ENCODE measurements at regions not wholly inside any gene's neighbourhood (a gene's known extent, or its start where the extent isn't known, plus 50 kb on each side); places are given as distances from the start of the nearest gene placed in this dataset.
"Not testable (repeated sequence)": the region's sequence is repeated elsewhere in the genome, so short reads cannot be mapped to it uniquely, and the experiment has no call there.

- H3K9me3 ChIP-seq (ENCODE audit: control insufficient read depth, insufficient read depth, low read length), result peaks cover 1% of the 10 kb centered on the region
- no peak overlapping the region for H3K27ac ChIP-seq (ENCODE audit: low read depth, low read length)
- no peak overlapping the region for H3K4me3 ChIP-seq (ENCODE audit: low read depth, low read length)
- WGBS (ENCODE audit: insufficient coverage), result 83% methylated on average over 3 of the region's 3 CpGs
- DNase-seq (ENCODE audit: low read depth in 4 of 6, low spot score in 6 of 6), result peak in 1 of 6 donors; percentile 50
- H3K27me3 ChIP-seq (ENCODE audit: control insufficient read depth, insufficient read depth, low read length), result no peaks in the 10 kb centered on the region
- no peaks in the 10 kb centered on the region for H3K36me3 ChIP-seq (ENCODE audit: control insufficient read depth, insufficient read depth, low read length)
- no peaks in the 10 kb centered on the region for H3K4me1 ChIP-seq (ENCODE audit: control insufficient read depth, insufficient read depth, low read length)
Observed at GRCh38 chr3:21952856-21953255, 201.8 kb upstream of the ZNF385D start.

GRCh38 chr3:21954709-21955108, 203.7 kb upstream of the ZNF385D start:
- DNase-seq (ENCODE audit: low read depth in 4 of 6, low spot score in 6 of 6), result no peak
- Histone ChIP-seq H3K9me3 (ENCODE audit: control insufficient read depth, insufficient read depth, low read length) (peaks cover 1% of the 10 kb centered on the region), H3K4me3 (ENCODE audit: low read depth, low read length) (no peak overlapping the region), H3K36me3 (ENCODE audit: control insufficient read depth, insufficient read depth, low read length) (no peaks in the 10 kb centered on the region), H3K4me1 (ENCODE audit: control insufficient read depth, insufficient read depth, low read length) (no peaks in the 10 kb centered on the region), H3K27ac (ENCODE audit: low read depth, low read length) (no peak overlapping the region), H3K27me3 (ENCODE audit: control insufficient read depth, insufficient read depth, low read length) (no peaks in the 10 kb centered on the region)
- 83% methylated on average over 1 of the region's 2 CpGs for WGBS (ENCODE audit: insufficient coverage)

- H3K27ac ChIP-seq (ENCODE audit: low read depth, low read length), result no peak overlapping the region
- no peak overlapping the region for H3K4me3 ChIP-seq (ENCODE audit: low read depth, low read length)
- no peaks in the 10 kb centered on the region for H3K27me3 ChIP-seq (ENCODE audit: control insufficient read depth, insufficient read depth, low read length)
- WGBS (ENCODE audit: insufficient coverage), result no CpG with 5 or more reads among the region's 2 CpGs
- peaks cover 1% of the 10 kb centered on the region for H3K9me3 ChIP-seq (ENCODE audit: control insufficient read depth, insufficient read depth, low read length)
- DNase-seq (ENCODE audit: low read depth in 4 of 6, low spot score in 6 of 6), result no peak
- no peaks in the 10 kb centered on the region for H3K36me3 ChIP-seq (ENCODE audit: control insufficient read depth, insufficient read depth, low read length)
- H3K4me1 ChIP-seq (ENCODE audit: control insufficient read depth, insufficient read depth, low read length), result no peaks in the 10 kb centered on the region
Observed at GRCh38 chr3:21955406-21955805, 204.4 kb upstream of the ZNF385D start.

GRCh38 chr3:21960033-21960432, 209.0 kb upstream of the ZNF385D start:
- Histone ChIP-seq H3K27me3 (ENCODE audit: control insufficient read depth, insufficient read depth, low read length) (no peaks in the 10 kb centered on the region), H3K4me3 (ENCODE audit: low read depth, low read length) (no peak overlapping the region), H3K9me3 (ENCODE audit: control insufficient read depth, insufficient read depth, low read length) (no peaks in the 10 kb centered on the region), H3K27ac (ENCODE audit: low read depth, low read length) (no peak overlapping the region), H3K4me1 (ENCODE audit: control insufficient read depth, insufficient read depth, low read length) (no peaks in the 10 kb centered on the region), H3K36me3 (ENCODE audit: control insufficient read depth, insufficient read depth, low read length) (no peaks in the 10 kb centered on the region)
- WGBS (ENCODE audit: insufficient coverage), result no CpG with 5 or more reads among the region's 1 CpG
- DNase-seq (ENCODE audit: low read depth in 4 of 6, low spot score in 6 of 6), result no peak

GRCh38 chr3:21962456-21962855, 211.4 kb upstream of the ZNF385D start:
- H3K36me3 ChIP-seq (ENCODE audit: control insufficient read depth, insufficient read depth, low read length), result no peaks in the 10 kb centered on the region
- no peak overlapping the region for H3K4me3 ChIP-seq (ENCODE audit: low read depth, low read length)
- no peak overlapping the region for H3K27ac ChIP-seq (ENCODE audit: low read depth, low read length)
- peak in 1 of 6 donors; percentile 8 for DNase-seq (ENCODE audit: low read depth in 4 of 6, low spot score in 6 of 6)
- WGBS (ENCODE audit: insufficient coverage), result no CpG with 5 or more reads among the region's 1 CpG
- no peaks in the 10 kb centered on the region for H3K4me1 ChIP-seq (ENCODE audit: control insufficient read depth, insufficient read depth, low read length)
- no peaks in the 10 kb centered on the region for H3K9me3 ChIP-seq (ENCODE audit: control insufficient read depth, insufficient read depth, low read length)
- H3K27me3 ChIP-seq (ENCODE audit: control insufficient read depth, insufficient read depth, low read length), result no peaks in the 10 kb centered on the region

GRCh38 chr3:21966457-21966856, 215.4 kb upstream of the ZNF385D start:
- 94% methylated on average over 7 of the region's 8 CpGs for WGBS (ENCODE audit: insufficient coverage)

GRCh38 chr3:21979706-21980105, 228.7 kb upstream of the ZNF385D start:
- Histone ChIP-seq H3K27me3 (ENCODE audit: control insufficient read depth, insufficient read depth, low read length) (no peaks in the 10 kb centered on the region), H3K27ac (ENCODE audit: low read depth, low read length) (no peak overlapping the region), H3K4me3 (ENCODE audit: low read depth, low read length) (no peak overlapping the region), H3K9me3 (ENCODE audit: control insufficient read depth, insufficient read depth, low read length) (no peaks in the 10 kb centered on the region), H3K4me1 (ENCODE audit: control insufficient read depth, insufficient read depth, low read length) (no peaks in the 10 kb centered on the region), H3K36me3 (ENCODE audit: control insufficient read depth, insufficient read depth, low read length) (no peaks in the 10 kb centered on the region)
- DNase-seq (ENCODE audit: low read depth in 4 of 6, low spot score in 6 of 6), result no peak
- 100% methylated on average over 1 of the region's 1 CpG for whole genome bisulfite sequencing (ENCODE audit: insufficient coverage)

More at GRCh38 chr3:21966457-21966856, 215.4 kb upstream of the ZNF385D start:
- not testable (repeated sequence) for H3K4me1 ChIP-seq (ENCODE audit: control insufficient read depth, insufficient read depth, low read length); H3K36me3 ChIP-seq (ENCODE audit: control insufficient read depth, insufficient read depth, low read length); H3K9me3 ChIP-seq (ENCODE audit: control insufficient read depth, insufficient read depth, low read length); H3K27ac ChIP-seq (ENCODE audit: low read depth, low read length); H3K27me3 ChIP-seq (ENCODE audit: control insufficient read depth, insufficient read depth, low read length); DNase-seq (ENCODE audit: low read depth in 4 of 6, low spot score in 6 of 6); H3K4me3 ChIP-seq (ENCODE audit: low read depth, low read length)

GRCh38 chr3:21989341-21990042, 238.5 kb upstream of the ZNF385D start:
- WGBS (ENCODE audit: insufficient coverage), result no CpG with 5 or more reads among the region's 5 CpGs
- no peak for DNase-seq (ENCODE audit: low read depth in 4 of 6, low spot score in 6 of 6)
- Histone ChIP-seq H3K4me3 (ENCODE audit: low read depth, low read length) (no peak overlapping the region), H3K27me3 (ENCODE audit: control insufficient read depth, insufficient read depth, low read length) (no peaks in the 10 kb centered on the region), H3K9me3 (ENCODE audit: control insufficient read depth, insufficient read depth, low read length) (no peaks in the 10 kb centered on the region), H3K36me3 (ENCODE audit: control insufficient read depth, insufficient read depth, low read length) (no peaks in the 10 kb centered on the region), H3K4me1 (ENCODE audit: control insufficient read depth, insufficient read depth, low read length) (no peaks in the 10 kb centered on the region), H3K27ac (ENCODE audit: low read depth, low read length) (no peak overlapping the region)

GRCh38 chr3:21991061-21991460, 240.1 kb upstream of the ZNF385D start:
- no peaks in the 10 kb centered on the region for H3K27me3 ChIP-seq (ENCODE audit: control insufficient read depth, insufficient read depth, low read length)
- no peaks in the 10 kb centered on the region for H3K36me3 ChIP-seq (ENCODE audit: control insufficient read depth, insufficient read depth, low read length)
- no peak overlapping the region for H3K27ac ChIP-seq (ENCODE audit: low read depth, low read length)
- H3K4me1 ChIP-seq (ENCODE audit: control insufficient read depth, insufficient read depth, low read length), result no peaks in the 10 kb centered on the region
- no CpG with 5 or more reads among the region's 3 CpGs for WGBS (ENCODE audit: insufficient coverage)
- H3K9me3 ChIP-seq (ENCODE audit: control insufficient read depth, insufficient read depth, low read length), result no peaks in the 10 kb centered on the region
- DNase-seq (ENCODE audit: low read depth in 4 of 6, low spot score in 6 of 6), result peak in 2 of 6 donors; percentile 31 to 48
- no peak overlapping the region for H3K4me3 ChIP-seq (ENCODE audit: low read depth, low read length)

GRCh38 chr3:21995079-21995607, 244.1 kb upstream of the ZNF385D start:
- WGBS (ENCODE audit: insufficient coverage), result 76% methylated on average over 2 of the region's 2 CpGs
- DNase-seq (ENCODE audit: low read depth in 4 of 6, low spot score in 6 of 6), result no peak
- Histone ChIP-seq H3K9me3 (ENCODE audit: control insufficient read depth, insufficient read depth, low read length) (no peaks in the 10 kb centered on the region), H3K4me1 (ENCODE audit: control insufficient read depth, insufficient read depth, low read length) (no peaks in the 10 kb centered on the region), H3K4me3 (ENCODE audit: low read depth, low read length) (no peak overlapping the region), H3K27ac (ENCODE audit: low read depth, low read length) (no peak overlapping the region), H3K36me3 (ENCODE audit: control insufficient read depth, insufficient read depth, low read length) (no peaks in the 10 kb centered on the region), H3K27me3 (ENCODE audit: control insufficient read depth, insufficient read depth, low read length) (no peaks in the 10 kb centered on the region)
